ENCODE measurements at regions not wholly inside any gene's neighbourhood (a gene's known extent, or its start where the extent isn't known, plus 50 kb on each side); places are given as distances from the start of the nearest gene placed in this dataset.

- H3K4me3 ChIP-seq (ENCODE audit: low read length): no peak overlapping the region
- H3K27ac ChIP-seq (ENCODE audit: low read depth, low read length): no peak overlapping the region
- TF ChIP-seq CTCF (IDR thresholded peaks at IDR 0.05; ENCODE audit: low read depth, low read length, poor library complexity, severe bottlenecking): no peak
- no peaks in the 10 kb centered on the region for H3K36me3 ChIP-seq (ENCODE audit: control insufficient read depth, low read length)
- no peaks in the 10 kb centered on the region for H3F3A ChIP-seq (ENCODE audit: control insufficient read depth, insufficient read depth)
- H3K27me3 ChIP-seq (ENCODE audit: control insufficient read depth, low read length): peaks cover 12% of the 10 kb centered on the region
- no peaks in the 10 kb centered on the region for H3K9me3 ChIP-seq (ENCODE audit: control insufficient read depth, insufficient read depth, low read length)
- H3K4me2 ChIP-seq (ENCODE audit: low read length): no peak overlapping the region
- no peaks in the 10 kb centered on the region for H3K79me2 ChIP-seq (ENCODE audit: control insufficient read depth, low read length)
- H4K20me1 ChIP-seq (ENCODE audit: control insufficient read depth, insufficient read depth, low read depth, low read length): no peaks in the 10 kb centered on the region
- H3K4me1 ChIP-seq (ENCODE audit: control insufficient read depth, low read length): peaks cover 22% of the 10 kb centered on the region
- H3K9me2 ChIP-seq (replicated peaks; ENCODE audit: control insufficient read depth, low read length): no peaks in the 10 kb centered on the region
These were observed 148.6 kb downstream of the DHX35 start for GRCh38 chr20:39110819-39111136.

- Histone ChIP-seq H3K27me3 (ENCODE audit: control insufficient read depth, low read length) (peaks cover 12% of the 10 kb centered on the region), H3K9me2 (replicated peaks; ENCODE audit: control insufficient read depth, low read length) (no peaks in the 10 kb centered on the region), H3K4me2 (ENCODE audit: low read length) (no peak overlapping the region), H3K9me3 (ENCODE audit: control insufficient read depth, insufficient read depth, low read length) (no peaks in the 10 kb centered on the region), H4K20me1 (ENCODE audit: control insufficient read depth, insufficient read depth, low read depth, low read length) (no peaks in the 10 kb centered on the region), H3K79me2 (ENCODE audit: control insufficient read depth, low read length) (no peaks in the 10 kb centered on the region), H3K36me3 (ENCODE audit: control insufficient read depth, low read length) (no peaks in the 10 kb centered on the region), H3K4me3 (ENCODE audit: low read length) (no peak overlapping the region), H3K4me1 (ENCODE audit: control insufficient read depth, low read length) (peaks cover 22% of the 10 kb centered on the region), H3F3A (ENCODE audit: control insufficient read depth, insufficient read depth) (no peaks in the 10 kb centered on the region), H3K27ac (ENCODE audit: low read depth, low read length) (no peak overlapping the region)
- TF ChIP-seq CTCF (IDR thresholded peaks at IDR 0.05; ENCODE audit: low read depth, low read length, poor library complexity, severe bottlenecking) (no peak), EZH2phosphoT487 (IDR thresholded peaks at IDR 0.05; ENCODE audit: borderline replicate concordance, low read length) (no peak)
These were observed 148.0 kb downstream of the DHX35 start for GRCh38 chr20:39109933-39110818.

GRCh38 chr20:39108746-39109145, 146.6 kb downstream of the DHX35 start:
- no peak overlapping the region for H3K27ac ChIP-seq (ENCODE audit: low read depth, low read length)
- TF ChIP-seq CTCF (IDR thresholded peaks at IDR 0.05; ENCODE audit: low read depth, low read length, poor library complexity, severe bottlenecking): no peak
- no peak for TF ChIP-seq EZH2phosphoT487 (IDR thresholded peaks at IDR 0.05; ENCODE audit: borderline replicate concordance, low read length)
- no peaks in the 10 kb centered on the region for H3K79me2 ChIP-seq (ENCODE audit: control insufficient read depth, low read length)
- H3K4me2 ChIP-seq (ENCODE audit: low read length): no peak overlapping the region
- no peaks in the 10 kb centered on the region for H3K9me2 ChIP-seq (replicated peaks; ENCODE audit: control insufficient read depth, low read length)
- H3K27me3 ChIP-seq (ENCODE audit: control insufficient read depth, low read length): peaks cover 12% of the 10 kb centered on the region
- peaks cover 22% of the 10 kb centered on the region for H3K4me1 ChIP-seq (ENCODE audit: control insufficient read depth, low read length)
- no peaks in the 10 kb centered on the region for H3K9me3 ChIP-seq (ENCODE audit: control insufficient read depth, insufficient read depth, low read length)
- no peaks in the 10 kb centered on the region for H3F3A ChIP-seq (ENCODE audit: control insufficient read depth, insufficient read depth)
- H3K36me3 ChIP-seq (ENCODE audit: control insufficient read depth, low read length): no peaks in the 10 kb centered on the region
- H3K4me3 ChIP-seq (ENCODE audit: low read length): no peak overlapping the region
- no peaks in the 10 kb centered on the region for H4K20me1 ChIP-seq (ENCODE audit: control insufficient read depth, insufficient read depth, low read depth, low read length)

Measured in DOHH2 (cell line).